Neural cell (in vitro differentiated cells): ENCODE measurements at regions not wholly inside any gene's neighbourhood (a gene's known extent, or its start where the extent isn't known, plus 50 kb on each side); places are given as distances from the start of the nearest gene placed in this dataset.

Source experiments
- H2AFZ ChIP-seq: fragments of 200-600, 300-800 bp; sonication (generic), shearing (Covaris generic); 2 replicates; pipeline ENCODE4 v1.6.0; 2014; ENCODE audit warnings: low read depth, mild to moderate bottlenecking, antibody characterized with exemption, low read length, moderate library complexity
- H3F3A ChIP-seq: fragments of 200-600 bp; shearing (Covaris generic); 2 replicates; pipeline ENCODE4 v1.6.1; 2016; ENCODE audit warnings: mild to moderate bottlenecking, moderate library complexity, mixed read lengths, antibody characterized with exemption, low read length; ENCODE audit not compliant: insufficient read depth, poor library complexity, severe bottlenecking
- H3K27ac ChIP-seq: fragments of 200-600, 300-800 bp; sonication (generic), shearing (Covaris generic); 2 replicates; pipeline ENCODE4 v1.5.1; 2014; ENCODE audit warnings: mild to moderate bottlenecking, low read length, moderate library complexity
- H3K27me3 ChIP-seq: fragments of 300-800, 200-600 bp; sonication (generic), shearing (Covaris generic); 2 replicates; pipeline ENCODE4 v1.6.0; 2014; ENCODE audit warnings: mild to moderate bottlenecking, low read depth, low read length, moderate library complexity; ENCODE audit not compliant: insufficient read depth
- H3K36me3 ChIP-seq: fragments of 300-800, 200-600 bp; sonication (generic), shearing (Covaris generic); 2 replicates; pipeline ENCODE4 v1.5.1; 2014; ENCODE audit warnings: mild to moderate bottlenecking, antibody characterized with exemption, low read length, moderate library complexity; ENCODE audit not compliant: insufficient read depth
- H3K4me2 ChIP-seq: fragments of 300-800, 200-600 bp; sonication (generic), shearing (Covaris generic); 2 replicates; pipeline ENCODE4 v1.6.0; 2014; ENCODE audit warnings: mild to moderate bottlenecking, low read length
- H3K4me3 ChIP-seq: fragments of 300-800, 200-600 bp; sonication (generic), shearing (Covaris generic); 2 replicates; pipeline ENCODE4 v1.5.1; 2014; ENCODE audit warnings: mild to moderate bottlenecking, low read length, moderate library complexity
- H3K79me2 ChIP-seq: fragments of 200-600 bp; shearing (Covaris generic); replicated peaks from 2 replicates; pipeline ENCODE4 v1.6.0; 2014; ENCODE audit warnings: mild to moderate bottlenecking, low read length, moderate library complexity; ENCODE audit not compliant: insufficient read depth
- H3K9ac ChIP-seq: fragments of 300-800, 200-600 bp; sonication (generic), shearing (Covaris generic); 2 replicates; pipeline ENCODE4 v1.6.1; 2016; ENCODE audit warnings: mild to moderate bottlenecking, low read length, mixed read lengths
- H3K9me2 ChIP-seq: fragments of 200-600 bp; shearing (Covaris generic); 2 replicates; pipeline ENCODE4 v1.6.1; 2016; ENCODE audit warnings: mild to moderate bottlenecking, low read length, mixed read lengths; ENCODE audit not compliant: insufficient read depth
- H3K9me3 ChIP-seq: fragments of 200-600, 300-800 bp; sonication (generic), shearing (Covaris generic); 2 replicates; pipeline ENCODE4 v1.6.1; 2016; ENCODE audit warnings: mild to moderate bottlenecking, mixed run types, low read length, moderate library complexity, mixed read lengths
- H4K20me1 ChIP-seq: fragments of 200-600 bp; shearing (Covaris generic); 2 replicates; pipeline ENCODE4 v1.6.1; 2016; ENCODE audit warnings: mild to moderate bottlenecking, mixed run types; ENCODE audit not compliant: insufficient read depth
- CTCF ChIP-seq: fragments of 450-650 bp; IDR thresholded peaks from 2 replicates; pipeline ENCODE4 v1.5.1; 2014; ENCODE audit warnings: antibody characterized with exemption, mild to moderate bottlenecking, moderate library complexity; ENCODE audit not compliant: poor library complexity, severe bottlenecking
- EP300 ChIP-seq: fragments of 450-650 bp; conservative IDR thresholded peaks from 2 replicates; pipeline ENCODE4 v1.6.1; 2014; ENCODE audit warnings: antibody characterized with exemption, mild to moderate bottlenecking, moderate library complexity; ENCODE audit not compliant: poor library complexity, severe bottlenecking
- EZH2 ChIP-seq: fragments of 200-600, 300-800 bp; shearing (Covaris generic), sonication (generic); IDR thresholded peaks from 2 replicates; pipeline ENCODE4 v1.6.1; 2014; ENCODE audit warnings: antibody characterized with exemption, low read length, borderline replicate concordance, mild to moderate bottlenecking; ENCODE audit not compliant: insufficient read depth, poor library complexity, severe bottlenecking
- MXI1 ChIP-seq: fragments of 450-650 bp; conservative IDR thresholded peaks from 2 replicates; pipeline ENCODE4 v1.6.1; 2014; ENCODE audit warnings: antibody characterized with exemption, mild to moderate bottlenecking; ENCODE audit not compliant: poor library complexity, severe bottlenecking
- POLR2AphosphoS5 ChIP-seq: IDR thresholded peaks from 2 replicates; pipeline ENCODE4 v1.6.1; 2012
- RAD21 ChIP-seq: fragments of 450-650 bp; conservative IDR thresholded peaks from 2 replicates; pipeline ENCODE4 v1.6.1; 2014; ENCODE audit warnings: antibody characterized with exemption, mild to moderate bottlenecking, moderate library complexity
- SMC3 ChIP-seq: fragments of 450-650 bp; conservative IDR thresholded peaks from 2 replicates; pipeline ENCODE4 v1.6.1; 2014; ENCODE audit warnings: antibody characterized with exemption, mild to moderate bottlenecking, moderate library complexity; ENCODE audit not compliant: poor library complexity
- TAF1 ChIP-seq: IDR thresholded peaks from 2 replicates; pipeline ENCODE4 v1.6.1; 2012; ENCODE audit warnings: low read depth
- TF ChIP-seq, protein P1 (sequence below): IDR thresholded peaks from 2 replicates; pipeline ENCODE4 v1.6.1; 2012; ENCODE audit warnings: borderline replicate concordance

GRCh38 chr6:27547157-27548075 lies 74.5 kb upstream of the ZNF184 start:
- peaks cover 15% of the 10 kb centered on the region for H3K9me3 ChIP-seq
- H3K36me3 ChIP-seq, result no peaks in the 10 kb centered on the region
- H3K9me2 ChIP-seq, result no peaks in the 10 kb centered on the region
- no peak overlapping the region for H3K27ac ChIP-seq
- H3K27me3 ChIP-seq, result peaks cover 100% of the 10 kb centered on the region
- peak overlapping the region; percentile 42 for H3K4me3 ChIP-seq
- no peaks in the 10 kb centered on the region for H4K20me1 ChIP-seq
- TF ChIP-seq TAF1, result no peak
- TF ChIP-seq, protein P1, sequence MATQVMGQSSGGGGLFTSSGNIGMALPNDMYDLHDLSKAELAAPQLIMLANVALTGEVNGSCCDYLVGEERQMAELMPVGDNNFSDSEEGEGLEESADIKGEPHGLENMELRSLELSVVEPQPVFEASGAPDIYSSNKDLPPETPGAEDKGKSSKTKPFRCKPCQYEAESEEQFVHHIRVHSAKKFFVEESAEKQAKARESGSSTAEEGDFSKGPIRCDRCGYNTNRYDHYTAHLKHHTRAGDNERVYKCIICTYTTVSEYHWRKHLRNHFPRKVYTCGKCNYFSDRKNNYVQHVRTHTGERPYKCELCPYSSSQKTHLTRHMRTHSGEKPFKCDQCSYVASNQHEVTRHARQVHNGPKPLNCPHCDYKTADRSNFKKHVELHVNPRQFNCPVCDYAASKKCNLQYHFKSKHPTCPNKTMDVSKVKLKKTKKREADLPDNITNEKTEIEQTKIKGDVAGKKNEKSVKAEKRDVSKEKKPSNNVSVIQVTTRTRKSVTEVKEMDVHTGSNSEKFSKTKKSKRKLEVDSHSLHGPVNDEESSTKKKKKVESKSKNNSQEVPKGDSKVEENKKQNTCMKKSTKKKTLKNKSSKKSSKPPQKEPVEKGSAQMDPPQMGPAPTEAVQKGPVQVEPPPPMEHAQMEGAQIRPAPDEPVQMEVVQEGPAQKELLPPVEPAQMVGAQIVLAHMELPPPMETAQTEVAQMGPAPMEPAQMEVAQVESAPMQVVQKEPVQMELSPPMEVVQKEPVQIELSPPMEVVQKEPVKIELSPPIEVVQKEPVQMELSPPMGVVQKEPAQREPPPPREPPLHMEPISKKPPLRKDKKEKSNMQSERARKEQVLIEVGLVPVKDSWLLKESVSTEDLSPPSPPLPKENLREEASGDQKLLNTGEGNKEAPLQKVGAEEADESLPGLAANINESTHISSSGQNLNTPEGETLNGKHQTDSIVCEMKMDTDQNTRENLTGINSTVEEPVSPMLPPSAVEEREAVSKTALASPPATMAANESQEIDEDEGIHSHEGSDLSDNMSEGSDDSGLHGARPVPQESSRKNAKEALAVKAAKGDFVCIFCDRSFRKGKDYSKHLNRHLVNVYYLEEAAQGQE, result no peak
- no peak for TF ChIP-seq EP300
- no peak for TF ChIP-seq RAD21
- no peak for TF ChIP-seq POLR2AphosphoS5
- no peak for TF ChIP-seq MXI1
- no peak for TF ChIP-seq EZH2
- TF ChIP-seq CTCF, result no peak
- TF ChIP-seq SMC3, result no peak
- H3F3A ChIP-seq, result no peaks in the 10 kb centered on the region
- no peak overlapping the region for H3K4me2 ChIP-seq
- no peak overlapping the region for H2AFZ ChIP-seq
- H3K79me2 ChIP-seq, result no peaks in the 10 kb centered on the region
- H3K9ac ChIP-seq, result no peak overlapping the region

DNA sequence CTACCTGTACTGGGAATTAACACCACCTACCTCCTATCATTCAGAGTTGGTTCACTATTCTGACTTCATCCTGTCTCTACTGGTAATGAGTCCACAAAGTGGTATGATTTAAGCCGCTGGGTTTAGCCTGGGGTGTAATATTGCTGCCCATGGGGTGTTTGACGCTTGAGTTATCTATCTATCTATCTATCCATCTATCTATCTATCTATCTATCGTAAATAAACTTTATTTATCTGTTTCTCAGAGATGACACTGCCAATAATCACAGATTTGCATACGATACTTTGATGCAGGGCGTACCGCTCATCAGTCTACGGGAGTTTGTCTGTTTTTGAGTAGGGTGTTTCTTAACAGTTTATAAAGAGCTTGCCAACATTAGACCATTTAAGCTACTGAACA lies 73.6 kb upstream of the ZNF184 start:
- no peaks in the 10 kb centered on the region for H3K79me2 ChIP-seq
- H3K27ac ChIP-seq, result no peak overlapping the region
- H3K36me3 ChIP-seq, result no peaks in the 10 kb centered on the region
- no peak overlapping the region for H2AFZ ChIP-seq
- no peaks in the 10 kb centered on the region for H3K9me2 ChIP-seq
- no peak overlapping the region for H3K9ac ChIP-seq
- no peaks in the 10 kb centered on the region for H3F3A ChIP-seq
- H3K27me3 ChIP-seq, result peaks cover 100% of the 10 kb centered on the region
- no peak overlapping the region for H3K4me2 ChIP-seq
- TF ChIP-seq RAD21 (no peak), EP300 (no peak), MXI1 (no peak), TAF1 (no peak)
- H3K4me3 ChIP-seq, result no peak overlapping the region
- H3K9me3 ChIP-seq, result peaks cover 15% of the 10 kb centered on the region
- no peaks in the 10 kb centered on the region for H4K20me1 ChIP-seq
